Stimulated activated CD4-positive, alpha-beta T cell treated with anti-CD3 and anti-CD28 coated beads, TNF-alpha, amount 100 ng/mL, for 4 hours (primary cell): ENCODE measurements at regions not wholly inside any gene's neighbourhood (a gene's known extent, or its start where the extent isn't known, plus 50 kb on each side); places are given as distances from the start of the nearest gene placed in this dataset.
"Not testable (repeated sequence)": the region's sequence is repeated elsewhere in the genome, so short reads cannot be mapped to it uniquely, and the experiment has no call there.

Source experiments
- DNase-seq, 3 experiments: peaks; one replicate each; pipeline ENCODE4 v3.0.0-alpha.2; 2020; ENCODE audit warnings: low read depth in 3 of 3

DNA sequence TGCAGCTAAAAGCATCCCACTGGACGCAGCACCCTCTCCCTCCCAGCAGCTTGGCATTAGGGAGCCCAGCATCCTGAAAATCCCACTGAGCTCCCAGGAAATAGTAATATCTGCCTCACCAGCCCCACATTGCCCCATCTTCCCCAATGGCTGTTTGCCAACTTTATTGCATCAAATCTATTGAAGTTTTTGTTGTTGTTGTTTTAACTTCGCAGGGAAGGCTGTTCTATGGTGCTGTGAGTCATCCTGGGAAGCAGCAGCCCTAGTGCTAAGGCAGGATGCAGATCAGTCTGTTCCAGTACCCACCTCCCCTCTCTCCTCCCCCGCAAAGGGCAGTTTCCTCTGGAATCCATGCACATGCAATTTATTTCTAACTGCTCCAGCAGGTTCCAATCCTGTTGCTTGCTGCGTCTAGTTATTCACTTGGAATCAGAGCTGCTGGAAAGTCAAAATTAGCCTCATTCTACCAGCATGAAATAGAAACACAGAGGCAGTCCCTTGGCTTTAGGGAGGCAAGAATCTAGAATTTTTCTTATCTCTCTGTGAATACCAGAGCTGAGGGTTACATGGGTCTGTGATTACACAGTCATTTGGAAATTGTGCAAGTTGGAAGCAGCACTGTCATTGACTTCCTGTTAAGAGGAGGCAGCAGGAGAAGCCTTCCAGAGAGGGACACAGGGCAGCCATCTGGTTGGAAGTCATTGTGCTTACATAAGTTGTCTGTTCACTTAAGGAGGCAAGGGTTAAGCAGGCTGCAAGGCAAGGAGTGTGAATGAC is 115.9 kb upstream of the CACUL1 start:
- DNase-seq = no peak

- no peak for DNase-seq
Measured at GRCh38 chr10:118871244-118871865, 116.6 kb upstream of the CACUL1 start.

DNA sequence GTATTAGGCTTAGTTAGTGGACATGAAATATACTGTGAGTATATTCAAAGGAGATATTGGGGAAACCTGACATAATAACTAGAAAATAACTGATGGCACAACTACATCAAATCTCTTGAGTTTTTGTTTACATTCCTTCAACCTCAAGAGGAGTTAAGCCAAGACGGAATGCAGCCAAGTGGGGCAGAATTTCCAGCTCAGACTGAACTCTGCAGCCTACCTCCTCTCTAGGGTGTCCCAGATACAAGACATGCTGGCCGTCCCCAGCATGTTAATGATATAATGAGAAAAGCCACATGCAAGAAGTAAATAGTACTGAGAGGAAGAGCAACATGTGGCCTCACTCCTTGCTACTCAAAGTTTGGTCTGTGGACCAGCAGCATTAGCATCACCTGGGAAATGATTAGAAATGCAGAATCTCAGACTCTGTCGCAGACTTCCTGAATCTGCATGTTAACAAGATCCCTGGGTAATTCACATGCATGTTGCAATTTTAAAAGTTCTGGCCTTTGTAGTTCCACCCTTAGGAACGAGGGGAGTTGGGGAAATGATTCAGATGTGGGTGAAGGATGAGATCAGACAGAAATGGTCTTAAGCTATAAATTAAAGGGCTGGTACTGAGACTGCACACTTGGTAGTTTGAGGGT is 118.4 kb upstream of the CACUL1 start:
- DNase-seq = no peak

DNA sequence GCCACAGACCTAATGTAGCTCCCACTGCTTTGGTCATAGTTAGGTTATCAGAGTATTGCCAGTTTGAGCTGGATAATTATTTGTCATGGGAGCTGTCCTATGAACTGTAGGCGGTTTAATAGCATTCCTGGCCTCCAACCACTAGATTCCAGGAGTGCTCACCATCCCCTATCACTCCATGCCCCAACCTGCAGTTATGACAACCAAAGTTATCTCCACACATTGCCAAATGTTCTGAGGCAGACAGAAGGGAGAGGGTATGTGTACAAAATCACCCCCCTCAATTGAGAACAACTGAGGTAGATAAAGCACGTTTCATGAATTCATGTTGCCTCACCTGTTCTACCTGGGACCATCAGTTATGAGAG is 119.0 kb upstream of the CACUL1 start:
- DNase-seq = no peak

- DNase-seq = no peak
Measured at GRCh38 chr10:118874171-118874570, 119.4 kb upstream of the CACUL1 start.

- DNase-seq = no peak
Measured at GRCh38 chr10:118875087-118875486, 120.3 kb upstream of the CACUL1 start.

GRCh38 chr10:118882741-118883140 is 128.0 kb upstream of the CACUL1 start:
- DNase-seq = no peak

- DNase-seq = no peak
Measured at GRCh38 chr10:118892255-118892654, 137.3 kb upstream of the NANOS1 start.

- DNase-seq = not testable (repeated sequence)
Measured at GRCh38 chr10:118894891-118895290, 134.6 kb upstream of the NANOS1 start.

DNA sequence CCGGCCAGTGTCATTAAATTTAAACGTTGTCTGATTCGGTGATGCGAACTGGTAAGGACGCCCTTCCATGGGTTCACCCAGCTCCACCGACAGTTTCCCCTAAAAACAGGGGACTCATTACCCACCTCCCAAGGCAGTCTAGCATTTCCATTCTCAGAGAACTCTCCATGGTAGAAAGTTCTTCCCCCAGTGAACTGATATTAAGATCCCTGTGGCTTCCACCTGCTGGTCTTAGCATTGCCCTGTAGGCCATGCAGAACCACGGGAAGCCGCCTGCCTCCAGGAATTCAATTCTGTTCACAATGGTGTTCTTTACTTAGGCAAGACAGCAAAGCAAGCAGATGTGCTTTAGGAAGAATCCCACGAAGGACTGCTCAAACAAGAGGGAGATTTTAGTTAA is 128.9 kb upstream of the NANOS1 start:
- DNase-seq = no peak

DNA sequence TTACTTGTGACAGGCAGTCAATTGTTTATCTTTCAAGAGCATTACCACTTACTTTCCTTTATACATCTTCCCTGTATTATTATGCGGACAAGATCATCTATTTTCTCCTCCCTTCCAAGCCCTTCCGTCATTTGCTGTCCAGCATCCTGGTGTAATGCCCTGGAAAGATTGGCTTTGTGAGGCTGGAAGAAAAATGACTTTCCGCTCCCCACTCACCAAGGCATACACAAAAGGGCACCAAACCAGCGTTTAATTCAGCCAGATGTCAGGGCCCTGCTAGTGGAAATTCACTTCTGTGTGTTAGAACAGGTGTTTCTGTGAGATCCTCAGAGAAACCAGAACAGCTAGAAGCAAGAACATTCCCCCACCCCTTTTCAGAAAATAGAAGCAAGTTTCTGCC is 128.1 kb upstream of the NANOS1 start:
- DNase-seq = no peak

DNA sequence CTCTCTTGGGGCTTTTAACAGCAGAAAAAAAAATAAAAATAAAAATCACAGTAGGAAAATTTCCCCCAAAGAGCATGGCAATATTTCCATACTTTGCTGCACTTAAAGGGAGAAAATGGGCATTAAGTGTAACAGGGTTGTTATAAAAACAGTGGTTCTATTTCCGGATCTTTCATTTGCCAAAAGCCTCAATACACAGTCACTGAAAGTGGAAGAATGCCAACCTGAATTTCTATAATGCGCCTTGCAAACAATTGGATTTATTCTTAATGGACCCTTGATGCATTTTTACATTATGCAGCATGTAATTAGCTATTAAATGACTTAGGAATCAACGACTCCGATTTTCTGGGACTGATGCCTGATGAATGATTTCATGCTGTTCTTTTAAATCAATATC is 127.6 kb upstream of the NANOS1 start:
- no peak for DNase-seq

DNA sequence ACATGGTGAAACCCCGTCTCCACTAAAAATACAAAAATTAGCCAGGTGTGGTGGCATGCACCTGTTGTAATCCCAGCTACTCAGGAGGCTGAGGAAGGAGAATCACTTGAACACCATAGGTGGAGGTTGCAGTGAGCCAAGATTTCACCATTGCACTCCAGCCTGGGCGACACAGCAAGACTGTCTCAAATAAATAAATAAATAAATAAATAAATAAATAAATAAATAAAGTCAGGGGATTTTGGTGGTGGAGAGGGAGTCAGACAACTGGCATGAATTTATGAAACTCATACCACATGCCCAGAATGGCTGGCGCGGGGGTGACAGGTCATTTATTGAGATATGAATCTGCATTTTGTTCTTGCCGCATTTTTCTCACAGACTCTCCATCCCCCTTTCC is 126.9 kb upstream of the NANOS1 start:
- DNase-seq = not testable (repeated sequence)

DNA sequence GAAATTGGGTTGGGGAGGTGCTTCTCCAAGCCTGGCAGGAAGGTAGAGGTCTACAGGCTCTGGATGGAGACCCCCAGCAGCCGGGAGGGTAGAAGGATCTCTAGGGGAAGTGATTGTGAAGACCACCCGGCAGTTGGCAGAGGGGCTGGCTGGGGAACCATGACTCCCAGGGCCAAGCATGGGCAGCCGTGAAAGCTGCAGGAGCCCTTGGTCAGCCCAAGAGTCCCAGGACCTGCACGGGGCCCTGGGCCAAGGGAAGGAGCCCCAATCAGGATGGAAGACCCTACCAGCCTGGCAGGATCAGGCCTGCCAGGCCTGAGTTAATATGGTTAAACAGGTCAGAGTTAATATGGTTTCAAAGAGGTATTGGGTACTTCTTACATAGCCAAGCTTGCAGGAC is 126.3 kb upstream of the NANOS1 start:
- DNase-seq = no peak

DNA sequence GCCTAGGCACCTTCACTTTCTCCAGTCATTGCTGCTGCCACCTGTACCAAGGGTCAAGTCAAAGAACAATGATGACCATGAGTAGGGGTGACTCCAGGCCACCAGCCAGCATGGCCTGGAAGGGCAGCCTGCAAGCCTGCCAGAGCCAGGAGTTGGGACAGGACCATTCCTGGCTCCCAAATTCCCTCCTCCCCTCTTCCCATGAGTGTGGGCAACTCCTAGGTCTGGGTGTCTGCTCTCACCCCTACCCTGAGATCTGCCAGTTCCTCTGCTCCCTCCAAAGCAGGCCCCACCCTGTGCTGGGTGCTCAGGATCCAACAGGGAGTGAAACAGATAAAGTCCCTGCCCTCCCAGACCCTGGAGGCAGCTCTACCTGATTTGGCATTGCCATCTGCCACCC is 125.8 kb upstream of the NANOS1 start:
- DNase-seq = no peak

- no peak for DNase-seq
Measured at GRCh38 chr10:118904286-118904685, 125.2 kb upstream of the NANOS1 start.

DNA sequence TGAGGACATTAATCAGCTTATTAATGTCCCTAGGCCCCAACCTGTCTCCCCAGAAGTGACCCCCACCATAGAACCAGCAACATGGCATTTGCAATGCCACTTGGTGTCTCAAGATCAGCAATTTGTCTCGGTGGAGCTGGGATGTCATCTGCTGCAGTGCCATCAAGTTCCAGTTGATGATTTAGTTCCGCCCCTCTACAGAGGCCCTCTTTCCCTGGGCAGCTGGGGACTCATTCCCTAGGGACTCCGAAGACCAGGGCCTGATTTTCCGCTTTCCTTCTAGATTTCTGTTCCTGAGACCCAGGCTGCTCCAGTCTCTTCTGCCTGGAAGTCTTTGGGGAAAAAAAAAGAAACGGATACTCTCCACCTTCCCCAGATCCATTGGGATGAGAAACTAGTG is 122.5 kb upstream of the NANOS1 start:
- DNase-seq = no peak

DNA sequence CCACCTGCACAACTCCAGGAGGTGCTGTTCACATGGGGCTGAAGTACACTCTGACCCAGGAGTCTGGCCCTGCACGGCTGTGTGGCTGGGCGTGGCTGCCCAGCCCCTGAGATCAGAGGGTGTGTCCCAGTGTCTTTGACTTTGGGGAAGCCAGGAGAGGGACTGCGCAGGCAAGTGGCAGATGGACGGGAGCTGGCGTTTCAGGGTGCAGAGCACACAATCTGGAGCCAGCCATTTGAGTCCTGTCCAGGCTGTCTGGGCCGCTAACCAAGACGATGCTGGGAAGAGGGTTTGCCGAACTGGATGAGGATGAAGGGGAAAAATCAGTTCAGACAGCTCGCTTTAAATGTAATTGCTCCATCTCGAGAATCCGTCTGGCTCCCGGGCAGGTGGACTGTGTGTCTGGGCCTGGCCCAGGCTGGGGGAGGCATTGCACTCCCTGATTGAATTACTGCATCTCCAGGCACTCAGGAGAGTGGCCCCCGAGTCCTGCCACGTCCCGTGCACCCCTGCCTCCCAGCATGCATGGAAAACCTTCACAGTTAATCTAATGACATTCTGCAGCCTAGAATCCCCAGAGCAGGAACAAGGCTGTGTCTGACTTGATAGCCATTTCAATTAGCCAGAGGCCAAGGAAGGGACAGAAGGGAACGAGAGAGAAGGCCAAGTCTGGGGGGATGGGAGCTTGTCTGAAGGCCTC is 120.8 kb upstream of the NANOS1 start:
- DNase-seq = no peak

DNA sequence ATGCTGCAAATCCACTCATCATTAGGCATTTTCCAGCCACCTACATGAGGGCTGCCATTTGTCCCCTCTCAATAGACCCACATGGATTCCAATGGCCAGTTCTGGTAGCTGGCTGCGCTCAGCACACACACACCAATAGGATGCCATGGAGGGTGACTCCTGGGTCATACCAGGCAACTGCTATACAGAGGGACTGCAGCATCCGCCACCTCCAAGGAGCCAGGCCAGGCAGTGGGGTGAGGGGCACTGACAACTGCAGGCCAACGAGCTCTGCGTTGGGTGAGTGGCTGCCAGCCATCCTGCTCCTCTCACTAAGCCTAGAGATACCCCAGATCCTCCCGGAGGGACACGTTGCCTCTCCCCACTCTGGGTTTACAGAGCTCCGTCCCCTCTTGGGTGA is 118.8 kb upstream of the NANOS1 start:
- DNase-seq = no peak

DNA sequence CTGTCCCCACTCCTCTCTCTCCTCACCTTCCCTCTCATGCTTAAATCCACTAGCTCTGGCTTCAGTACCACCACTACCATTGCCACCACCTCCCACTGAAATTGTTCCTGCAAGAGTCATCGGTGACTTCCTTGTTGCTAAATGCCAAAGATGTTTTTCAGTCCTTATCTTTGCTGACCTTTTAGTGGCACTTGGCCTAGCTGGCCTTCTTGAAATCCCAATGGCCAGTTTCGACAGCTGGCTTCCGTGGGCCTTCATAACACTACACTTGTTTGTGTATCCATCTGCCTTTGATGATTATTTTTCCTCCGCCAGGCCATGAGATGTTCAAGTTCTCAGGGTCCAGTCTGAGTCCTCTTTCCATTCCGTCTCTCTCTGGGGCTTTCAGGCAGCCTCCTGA is 118.2 kb upstream of the NANOS1 start:
- no peak for DNase-seq

GRCh38 chr10:118912961-118913600 is 116.4 kb upstream of the NANOS1 start:
- DNase-seq = no peak

DNA sequence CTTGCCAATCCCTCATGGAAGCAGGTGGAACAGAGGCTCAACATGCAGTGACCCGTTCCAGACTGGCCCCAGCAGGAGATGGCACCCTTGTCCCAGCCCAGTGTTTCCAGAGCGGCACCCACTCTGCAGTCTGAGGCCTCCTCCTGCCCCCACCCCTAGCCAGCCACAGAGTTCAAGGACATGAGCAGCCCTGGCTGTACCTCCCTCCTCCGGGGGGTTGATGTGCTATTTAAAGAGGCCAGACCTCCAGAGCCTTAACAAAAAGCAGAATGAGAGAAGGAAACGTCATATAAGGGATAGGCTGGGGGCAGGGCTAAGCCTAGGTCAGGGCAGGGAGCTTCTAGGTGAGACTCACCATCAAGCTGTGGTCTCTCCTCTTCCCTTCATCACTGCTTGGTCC is 115.7 kb upstream of the NANOS1 start:
- DNase-seq = no peak
